NB4 (cell line): ENCODE measurements at regions not wholly inside any gene's neighbourhood (a gene's known extent, or its start where the extent isn't known, plus 50 kb on each side); places are given as distances from the start of the nearest gene placed in this dataset.

Experiments
- CTCF ChIP-seq: IDR thresholded peaks from one replicate; pipeline ENCODE4 v1.5.1; 2012; ENCODE audit warnings: low read depth, low read length
- MAX ChIP-seq: IDR thresholded peaks from 2 replicates; pipeline ENCODE4 v1.6.1; 2011; ENCODE audit warnings: low read depth, low read length
- MYC ChIP-seq: IDR thresholded peaks from 2 replicates; pipeline ENCODE4 v1.6.1; 2011; ENCODE audit warnings: low read depth, low read length
- POLR2A ChIP-seq: IDR thresholded peaks from 2 replicates; pipeline ENCODE4 v1.6.1; 2011; ENCODE audit warnings: mild to moderate bottlenecking; ENCODE audit not compliant: insufficient read length; ENCODE audit errors: extremely low read depth

- no peak for TF ChIP-seq CTCF
- no peak for TF ChIP-seq POLR2A
- no peak for TF ChIP-seq MYC
- no peak for TF ChIP-seq MAX
Observed at GRCh38 chr6:154917941-154918340, 77.2 kb upstream of the TIAM2 start.
